Right atrium auricular region (tissue), 2 donors: ENCODE measurements at regions not wholly inside any gene's neighbourhood (a gene's known extent, or its start where the extent isn't known, plus 50 kb on each side); places are given as distances from the start of the nearest gene placed in this dataset.
"Not testable (repeated sequence)": the region's sequence is repeated elsewhere in the genome, so short reads cannot be mapped to it uniquely, and the experiment has no call there.

Experiments
- DNase-seq: peaks from one replicate; pipeline ENCODE4 v3.0.0-alpha.2; 2019; ENCODE audit warnings: low spot score
- H3K27ac ChIP-seq, 2 donors: fragments of 200-600 bp; sonication (generic); 1 replicate in 1 of 2; 2 replicates in 1 of 2; pipeline ENCODE4 v1.5.1; 2016 to 2019
- H3K27me3 ChIP-seq, 2 donors: fragments of 200-600 bp; sonication (generic); one replicate each; pipeline versions ENCODE4 v1.5.1 to v1.6.0; 2017 to 2019
- H3K36me3 ChIP-seq: fragments of 200-600 bp; sonication (generic); one replicate; pipeline ENCODE4 v1.5.1; 2016
- H3K4me1 ChIP-seq, 2 donors: fragments of 200-600 bp; sonication (generic); one replicate each; pipeline versions ENCODE4 v1.5.1 to v1.6.0; 2017 to 2019
- H3K4me3 ChIP-seq, 2 donors: fragments of 200-600 bp; sonication (generic); 1 replicate in 1 of 2; 2 replicates in 1 of 2; pipeline ENCODE4 v1.5.1; 2017 to 2019; ENCODE audit warnings: mild to moderate bottlenecking in 1 of 2, moderate library complexity in 1 of 2
- H3K9me3 ChIP-seq, 2 donors: fragments of 200-600 bp; sonication (generic); one replicate each; pipeline ENCODE4 v1.5.1; 2019
- TF ChIP-seq, protein P1 (sequence below), 2 donors: fragments of 200-600 bp; sonication (generic); IDR thresholded peaks; one replicate each; pipeline ENCODE4 v1.5.1; 2019; ENCODE audit warnings: antibody characterized with exemption in 2 of 2

DNA sequence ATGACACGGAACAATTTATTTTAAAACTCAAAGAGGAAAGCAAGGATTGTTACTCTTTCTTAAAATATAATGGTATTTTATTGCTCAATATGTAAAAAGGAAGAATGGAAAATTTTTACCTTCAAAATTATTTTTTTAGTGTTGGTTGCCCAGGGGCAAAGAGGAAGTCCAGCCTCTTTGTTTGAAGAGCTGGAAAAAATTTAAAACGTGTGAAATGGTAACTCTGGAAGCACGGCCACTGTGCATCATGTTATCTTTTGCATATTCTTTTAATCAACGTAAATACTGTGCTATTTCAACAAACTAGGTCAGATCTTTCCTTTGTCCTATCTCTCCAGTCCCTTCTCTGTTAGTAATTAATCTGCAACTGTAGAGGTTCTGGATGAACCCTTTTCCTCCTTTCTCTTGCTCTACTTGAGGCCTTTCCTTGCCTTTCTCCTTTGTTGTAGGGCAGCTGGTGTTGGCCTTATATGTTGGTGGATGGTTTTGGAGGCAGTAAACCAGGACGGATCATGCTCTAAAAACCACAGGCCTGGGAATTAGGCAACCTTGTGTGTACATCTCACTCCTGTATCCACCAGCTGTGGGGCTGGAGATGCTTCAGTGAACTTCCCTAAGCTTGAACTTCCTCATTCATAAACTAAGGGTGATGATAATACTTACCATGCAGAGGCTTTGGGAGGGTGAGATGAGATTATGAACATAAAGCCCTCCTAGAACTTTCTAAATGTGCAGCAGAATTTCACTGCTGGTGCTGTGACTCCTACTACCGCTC, 143.3 kb downstream of the PRL start:
- H3K4me1 ChIP-seq, result peaks cover 0 to 22% of the 10 kb centered on the region in 2 donors
- TF ChIP-seq, protein P1, sequence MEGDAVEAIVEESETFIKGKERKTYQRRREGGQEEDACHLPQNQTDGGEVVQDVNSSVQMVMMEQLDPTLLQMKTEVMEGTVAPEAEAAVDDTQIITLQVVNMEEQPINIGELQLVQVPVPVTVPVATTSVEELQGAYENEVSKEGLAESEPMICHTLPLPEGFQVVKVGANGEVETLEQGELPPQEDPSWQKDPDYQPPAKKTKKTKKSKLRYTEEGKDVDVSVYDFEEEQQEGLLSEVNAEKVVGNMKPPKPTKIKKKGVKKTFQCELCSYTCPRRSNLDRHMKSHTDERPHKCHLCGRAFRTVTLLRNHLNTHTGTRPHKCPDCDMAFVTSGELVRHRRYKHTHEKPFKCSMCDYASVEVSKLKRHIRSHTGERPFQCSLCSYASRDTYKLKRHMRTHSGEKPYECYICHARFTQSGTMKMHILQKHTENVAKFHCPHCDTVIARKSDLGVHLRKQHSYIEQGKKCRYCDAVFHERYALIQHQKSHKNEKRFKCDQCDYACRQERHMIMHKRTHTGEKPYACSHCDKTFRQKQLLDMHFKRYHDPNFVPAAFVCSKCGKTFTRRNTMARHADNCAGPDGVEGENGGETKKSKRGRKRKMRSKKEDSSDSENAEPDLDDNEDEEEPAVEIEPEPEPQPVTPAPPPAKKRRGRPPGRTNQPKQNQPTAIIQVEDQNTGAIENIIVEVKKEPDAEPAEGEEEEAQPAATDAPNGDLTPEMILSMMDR (IDR thresholded peaks at IDR 0.05), result no peak

DNA sequence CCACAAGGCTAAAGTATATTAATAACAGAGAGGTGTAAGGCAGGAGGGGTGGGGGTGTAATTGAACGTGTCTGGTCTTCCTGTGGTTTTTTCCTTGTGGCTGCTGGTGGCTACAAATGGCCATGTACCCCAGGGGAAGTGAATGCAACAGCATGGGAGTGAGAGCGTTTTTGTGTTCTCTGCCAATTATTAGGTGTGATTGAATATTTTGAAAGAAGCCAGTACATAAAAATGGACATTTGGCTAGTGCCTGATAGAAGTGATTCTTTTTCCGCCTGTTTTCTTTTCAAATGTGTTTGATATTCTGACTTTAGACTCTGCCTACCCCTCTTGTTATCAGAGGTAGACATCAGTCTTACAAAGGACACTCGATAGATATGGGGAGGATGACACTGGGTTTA, 141.3 kb downstream of the PRL start:
- Histone ChIP-seq H3K4me3 (no peak overlapping the region), H3K27ac (no peak overlapping the region), H3K4me1 (peaks cover 0 to 2% of the 10 kb centered on the region in 2 donors), H3K27me3 (no peaks in the 10 kb centered on the region), H3K9me3 (no peaks in the 10 kb centered on the region), H3K36me3 (no peaks in the 10 kb centered on the region)
- TF ChIP-seq, protein P1 (IDR thresholded peaks at IDR 0.05), result no peak
- DNase-seq, result no peak

More for the DNA sequence above, 143.3 kb downstream of the PRL start:
- Histone ChIP-seq H3K4me3 (no peak overlapping the region), H3K9me3 (no peaks in the 10 kb centered on the region), H3K36me3 (no peaks in the 10 kb centered on the region), H3K27me3 (no peaks in the 10 kb centered on the region), H3K27ac (no peak overlapping the region)
- no peak for DNase-seq

DNA sequence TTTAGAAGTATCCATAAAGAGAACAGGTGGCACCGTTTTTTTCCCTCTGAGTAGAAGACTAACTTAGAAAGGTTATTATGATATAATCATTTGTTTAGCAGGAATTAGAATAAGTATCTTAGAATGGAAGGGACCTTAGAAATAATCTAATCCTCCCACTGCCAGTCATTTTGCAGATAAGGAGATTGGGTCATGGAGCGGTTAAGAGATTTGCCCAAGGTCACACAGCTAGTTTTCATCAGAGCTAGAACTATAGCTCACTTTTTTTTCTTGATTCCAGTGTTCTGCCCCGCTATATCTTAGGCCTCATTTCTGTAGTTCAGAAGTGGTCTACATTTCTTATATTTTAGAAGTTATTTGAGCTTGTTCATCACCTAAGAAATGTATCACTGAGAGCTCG, 139.6 kb downstream of the PRL start:
- H3K27me3 ChIP-seq, result no peaks in the 10 kb centered on the region

DNA sequence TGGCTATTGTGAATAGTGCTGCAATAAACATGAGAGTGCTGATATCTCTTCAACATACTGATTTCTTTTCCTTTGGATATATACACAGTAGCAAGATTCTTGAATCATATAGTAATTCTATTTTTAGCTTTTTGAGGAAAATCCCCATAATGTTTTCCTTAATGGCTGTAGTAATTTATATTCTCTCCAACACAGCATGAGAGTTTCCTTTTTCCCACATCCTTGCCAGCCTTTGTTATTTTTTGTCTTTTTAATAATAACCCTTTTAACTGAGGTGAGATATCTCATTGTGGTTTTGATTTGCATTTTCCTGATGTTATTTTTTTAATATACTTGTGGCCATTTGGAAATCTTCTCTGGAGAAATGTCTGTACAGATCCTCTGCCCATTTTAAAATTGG, 132.6 kb downstream of the PRL start:
- Histone ChIP-seq H3K4me3 (no peak overlapping the region), H3K4me1 (no peaks in the 10 kb centered on the region), H3K27ac (no peak overlapping the region), H3K27me3 (no peaks in the 10 kb centered on the region), H3K9me3 (peaks cover 0 to 5% of the 10 kb centered on the region in 2 donors), H3K36me3 (no peaks in the 10 kb centered on the region)
- TF ChIP-seq, protein P1 (IDR thresholded peaks at IDR 0.05), result no peak
- DNase-seq, result no peak

More for the DNA sequence above, 139.6 kb downstream of the PRL start:
- Histone ChIP-seq H3K4me3 (no peak overlapping the region), H3K9me3 (no peaks in the 10 kb centered on the region), H3K4me1 (no peaks in the 10 kb centered on the region), H3K36me3 (no peaks in the 10 kb centered on the region), H3K27ac (no peak overlapping the region)
- TF ChIP-seq, protein P1 (IDR thresholded peaks at IDR 0.05), result no peak
- no peak for DNase-seq

DNA sequence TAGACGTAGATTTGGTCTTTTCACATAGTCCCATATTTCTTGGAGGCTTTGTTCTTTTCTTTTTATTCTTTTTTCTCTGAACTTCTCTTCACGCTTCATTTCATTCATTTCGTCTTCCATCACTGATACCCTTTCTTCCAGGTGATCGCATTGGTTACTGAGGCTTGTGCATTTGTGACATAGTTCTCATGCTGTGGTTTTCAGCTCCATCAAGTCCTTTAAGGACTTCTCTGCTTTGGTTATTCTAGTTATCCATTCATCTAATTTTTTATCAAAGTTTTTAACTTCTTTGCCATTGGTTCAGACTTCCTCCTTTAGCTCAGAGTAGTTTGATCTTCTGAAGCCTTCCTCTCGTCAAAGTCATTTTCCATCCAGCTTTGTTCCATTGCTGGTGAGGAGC, 125.8 kb downstream of the PRL start:
- DNase-seq, H3K27ac ChIP-seq, H3K27me3 ChIP-seq, H3K36me3 ChIP-seq, H3K4me3 ChIP-seq, H3K4me1 ChIP-seq: not testable (repeated sequence)
- H3K9me3 ChIP-seq, result peaks cover 0 to 21% of the 10 kb centered on the region in 2 donors

DNA sequence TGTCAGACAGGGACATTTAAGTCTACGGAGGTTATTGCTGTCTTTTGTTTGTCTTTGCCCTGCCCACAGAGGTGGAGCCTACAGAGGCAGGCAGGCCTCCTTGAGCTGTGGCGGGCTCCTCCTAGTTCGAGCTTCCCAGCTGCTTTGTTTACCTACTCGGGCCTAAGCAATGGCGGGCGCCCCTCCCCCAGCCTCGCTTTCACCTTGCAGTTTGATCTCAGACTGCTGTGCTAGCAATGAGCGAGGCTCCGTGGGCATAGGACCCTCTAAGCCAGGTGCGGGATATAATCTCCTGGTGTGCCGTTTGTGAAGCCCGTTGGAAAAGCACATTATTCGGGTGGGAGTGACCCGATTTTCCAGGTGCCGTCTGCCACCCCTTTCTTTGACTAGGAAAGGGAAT, 125.0 kb downstream of the PRL start:
- DNase-seq, H3K4me1 ChIP-seq, H3K36me3 ChIP-seq, H3K27me3 ChIP-seq, H3K27ac ChIP-seq, H3K4me3 ChIP-seq: not testable (repeated sequence)
- H3K9me3 ChIP-seq, result peaks cover 0 to 21% of the 10 kb centered on the region in 2 donors

DNA sequence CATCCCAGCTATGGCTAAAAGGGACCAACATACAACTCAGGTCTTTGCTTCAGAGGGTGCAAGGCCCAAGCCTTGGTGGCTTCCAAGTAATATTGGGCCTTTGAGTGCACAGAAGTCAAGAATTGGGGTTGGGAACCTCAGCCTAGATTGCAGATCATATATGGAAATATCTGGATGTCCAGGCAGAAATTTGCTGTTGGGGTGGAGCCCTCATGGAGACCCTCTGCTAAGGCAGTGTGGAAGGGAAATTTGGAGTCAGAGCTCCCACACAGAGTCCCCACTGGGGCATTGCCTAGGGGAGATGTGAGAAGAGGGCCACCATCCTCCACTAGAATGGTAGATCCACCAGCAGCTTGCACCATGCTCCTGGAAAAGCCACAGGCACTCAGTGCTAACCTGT, 123.5 kb downstream of the PRL start:
- no peak for DNase-seq
- no peaks in the 10 kb centered on the region for H3K4me1 ChIP-seq
- peaks cover 0 to 21% of the 10 kb centered on the region in 2 donors for H3K9me3 ChIP-seq
- no peaks in the 10 kb centered on the region for H3K27me3 ChIP-seq
- no peak overlapping the region for H3K27ac ChIP-seq
- H3K36me3 ChIP-seq, result no peaks in the 10 kb centered on the region
- TF ChIP-seq, protein P1 (IDR thresholded peaks at IDR 0.05), result no peak
- H3K4me3 ChIP-seq, result no peak overlapping the region

DNA sequence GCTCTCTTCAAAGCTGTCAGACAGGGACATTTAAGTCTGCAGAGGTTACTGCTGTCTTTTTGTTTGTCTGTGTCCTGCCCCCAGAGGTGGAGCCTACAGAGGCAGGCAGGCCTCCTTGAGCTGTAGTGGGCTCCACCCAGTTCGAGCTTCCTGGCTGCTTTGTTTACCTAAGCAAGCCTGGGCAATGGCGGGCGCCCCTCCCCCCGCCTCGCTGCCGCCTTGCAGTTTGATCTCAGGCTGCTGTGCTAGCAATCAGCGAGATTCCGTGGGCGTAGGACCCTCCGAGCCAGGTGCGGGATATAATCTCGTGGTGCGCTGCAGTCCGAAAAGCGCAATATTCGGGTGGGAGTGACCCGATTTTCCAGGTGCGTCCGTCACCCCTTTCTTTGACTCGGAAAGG, 116.6 kb downstream of the PRL start:
- H3K36me3 ChIP-seq, H3K4me3 ChIP-seq, H3K27ac ChIP-seq, DNase-seq, H3K27me3 ChIP-seq, H3K4me1 ChIP-seq: not testable (repeated sequence)
- H3K9me3 ChIP-seq, result peaks cover 3 to 29% of the 10 kb centered on the region in 2 donors
